GM12872 (cell line): ENCODE measurements at regions not wholly inside any gene's neighbourhood (a gene's known extent, or its start where the extent isn't known, plus 50 kb on each side); places are given as distances from the start of the nearest gene placed in this dataset.

ENCODE experiments used
- CTCF ChIP-seq: IDR thresholded peaks from 3 replicates; pipeline ENCODE4 v1.5.1; 2011; ENCODE audit warnings: low read depth, mild to moderate bottlenecking, low read length, moderate library complexity; ENCODE audit not compliant: insufficient read depth

- TF ChIP-seq CTCF = no peak
These were observed 159.7 kb upstream of the MCHR2 start for GRCh38 chr6:100153636-100154275.

- no peak for TF ChIP-seq CTCF
These were observed 158.2 kb upstream of the MCHR2 start for GRCh38 chr6:100152201-100152600.

DNA sequence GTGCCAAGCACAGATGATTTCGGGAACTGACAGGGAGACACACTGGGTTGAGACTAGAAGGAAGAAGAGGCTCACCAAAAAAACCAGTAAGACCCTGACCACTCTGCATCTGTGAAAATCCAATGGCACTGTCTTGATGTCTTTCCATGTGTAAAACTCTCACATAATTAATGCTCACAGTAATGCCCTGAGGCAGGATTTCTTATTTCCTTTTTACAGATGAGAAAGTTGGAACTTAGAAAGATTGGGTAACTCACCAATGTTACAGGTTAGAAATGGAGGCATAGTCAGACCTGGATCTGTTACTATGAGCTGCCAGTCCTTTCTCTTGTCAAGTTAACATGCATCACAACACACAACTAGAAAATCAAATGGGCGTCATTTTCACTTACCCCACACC lies 151.0 kb upstream of the MCHR2 start:
- TF ChIP-seq CTCF = no peak

DNA sequence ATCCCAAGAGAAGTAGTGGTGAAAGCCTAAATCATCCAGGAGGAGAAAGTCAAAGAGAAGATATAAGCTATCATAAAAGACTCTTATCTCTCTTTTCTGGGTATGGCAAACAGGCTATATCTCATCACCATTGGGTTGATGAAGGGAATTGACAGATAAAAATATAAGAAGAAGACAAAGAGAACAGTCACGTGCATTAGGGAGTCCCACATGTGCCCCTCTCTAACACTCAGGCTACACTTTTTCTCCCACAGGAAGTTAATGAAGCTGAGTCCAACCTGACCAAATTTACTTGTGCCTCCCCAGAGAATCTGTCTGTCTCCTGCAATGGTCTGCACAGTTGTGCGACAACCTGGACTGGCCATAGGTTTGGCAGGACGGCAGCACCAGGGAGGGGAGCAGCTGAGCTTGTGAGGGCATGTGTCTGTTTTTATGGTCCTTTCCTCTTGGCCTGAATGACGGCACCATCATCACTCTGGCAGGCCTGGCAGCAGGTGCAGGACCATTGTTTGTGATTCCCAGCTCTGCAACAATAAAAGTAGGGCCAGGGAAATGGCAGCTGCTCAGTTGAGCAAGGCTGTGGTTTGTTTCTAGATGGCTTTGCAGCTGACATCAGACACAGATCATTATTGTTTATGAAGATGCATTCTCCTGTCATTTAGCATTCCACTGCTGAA lies 144.5 kb upstream of the MCHR2 start:
- TF ChIP-seq CTCF = no peak

GRCh38 chr6:100137759-100138158 lies 143.7 kb upstream of the MCHR2 start:
- no peak for TF ChIP-seq CTCF

DNA sequence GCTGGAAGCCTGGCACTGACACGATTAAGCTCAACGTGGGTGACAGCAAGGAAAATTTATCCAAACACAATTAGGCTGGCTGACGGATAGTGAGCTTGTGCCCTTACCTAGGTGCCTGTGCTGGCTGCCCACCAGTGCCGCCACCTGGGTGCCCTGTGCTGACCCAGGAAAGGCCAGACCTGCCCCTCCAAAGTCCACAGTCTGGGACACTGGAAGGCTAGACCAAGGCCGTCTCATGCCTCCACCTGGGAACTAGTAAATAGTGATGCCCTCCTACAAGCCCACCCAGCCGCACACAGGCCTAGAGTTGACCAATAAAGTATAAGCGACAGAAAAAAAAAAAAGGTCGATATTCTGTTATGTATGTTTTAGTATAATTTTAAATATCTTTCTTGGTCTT lies 142.6 kb upstream of the MCHR2 start:
- TF ChIP-seq CTCF = no peak

- TF ChIP-seq CTCF = no peak
These were observed 142.0 kb upstream of the MCHR2 start for GRCh38 chr6:100135977-100136376.
